ENCODE measurements at regions not wholly inside any gene's neighbourhood (a gene's known extent, or its start where the extent isn't known, plus 50 kb on each side); places are given as distances from the start of the nearest gene placed in this dataset.
"Not testable (repeated sequence)": the region's sequence is repeated elsewhere in the genome, so short reads cannot be mapped to it uniquely, and the experiment has no call there.

DNA sequence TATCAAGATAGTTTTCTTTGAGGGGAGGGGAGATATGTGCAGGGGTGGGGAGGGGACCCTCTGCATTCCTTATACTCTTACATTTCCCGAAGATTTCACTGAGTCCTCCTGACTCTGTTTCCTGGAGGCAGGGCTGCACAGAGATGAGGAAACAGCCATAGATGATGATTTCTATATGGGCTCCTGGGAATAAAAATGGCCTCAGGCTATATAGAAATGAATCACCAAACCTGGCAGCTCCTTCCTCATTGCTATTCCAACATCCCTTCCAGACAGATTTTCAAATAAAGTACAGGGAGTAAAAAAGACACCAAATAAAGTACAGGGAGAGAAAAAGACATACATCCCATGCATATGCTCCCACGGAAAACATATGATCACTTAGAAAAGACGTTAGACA is 474.8 kb upstream of the RAB6C start:
- DNase-seq: no peak
- H3K36me3 ChIP-seq: no peaks in the 10 kb centered on the region
- peaks cover 4% of the 10 kb centered on the region for H3K27me3 ChIP-seq (ENCODE audit: low read depth)
- no peak overlapping the region for H3K4me3 ChIP-seq
- H3K9me3 ChIP-seq (replicated peaks): peaks cover 7% of the 10 kb centered on the region
- no peaks in the 10 kb centered on the region for H3K4me1 ChIP-seq
- intact Hi-C loops (cut with micrococcal nuclease): no loop called here
- TF ChIP-seq, protein P1, sequence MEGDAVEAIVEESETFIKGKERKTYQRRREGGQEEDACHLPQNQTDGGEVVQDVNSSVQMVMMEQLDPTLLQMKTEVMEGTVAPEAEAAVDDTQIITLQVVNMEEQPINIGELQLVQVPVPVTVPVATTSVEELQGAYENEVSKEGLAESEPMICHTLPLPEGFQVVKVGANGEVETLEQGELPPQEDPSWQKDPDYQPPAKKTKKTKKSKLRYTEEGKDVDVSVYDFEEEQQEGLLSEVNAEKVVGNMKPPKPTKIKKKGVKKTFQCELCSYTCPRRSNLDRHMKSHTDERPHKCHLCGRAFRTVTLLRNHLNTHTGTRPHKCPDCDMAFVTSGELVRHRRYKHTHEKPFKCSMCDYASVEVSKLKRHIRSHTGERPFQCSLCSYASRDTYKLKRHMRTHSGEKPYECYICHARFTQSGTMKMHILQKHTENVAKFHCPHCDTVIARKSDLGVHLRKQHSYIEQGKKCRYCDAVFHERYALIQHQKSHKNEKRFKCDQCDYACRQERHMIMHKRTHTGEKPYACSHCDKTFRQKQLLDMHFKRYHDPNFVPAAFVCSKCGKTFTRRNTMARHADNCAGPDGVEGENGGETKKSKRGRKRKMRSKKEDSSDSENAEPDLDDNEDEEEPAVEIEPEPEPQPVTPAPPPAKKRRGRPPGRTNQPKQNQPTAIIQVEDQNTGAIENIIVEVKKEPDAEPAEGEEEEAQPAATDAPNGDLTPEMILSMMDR (IDR thresholded peaks at IDR 0.05; ENCODE audit: borderline replicate concordance): no peak
- H3K27ac ChIP-seq (replicated peaks): no peak overlapping the region

DNA sequence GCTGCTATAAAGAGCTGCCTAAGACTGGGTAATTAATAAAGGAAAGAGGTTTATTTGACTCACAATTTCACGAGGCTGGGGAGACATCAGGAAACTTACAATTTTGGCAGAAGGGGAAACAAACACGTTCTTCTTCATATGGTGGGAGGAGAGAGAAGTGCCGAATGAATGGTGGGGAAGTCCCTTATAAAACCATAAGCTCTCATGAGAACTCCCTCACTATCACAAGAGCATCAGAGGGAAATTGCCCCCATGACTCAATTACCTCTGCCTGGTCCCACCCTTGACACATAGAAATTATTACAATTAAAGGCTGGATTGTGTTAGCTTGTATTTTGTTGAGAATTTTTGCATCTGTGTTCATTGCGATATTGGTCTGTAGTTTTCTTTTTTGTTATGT is 460.5 kb upstream of the RAB6C start:
- Histone ChIP-seq H3K27ac (replicated peaks) (no peak overlapping the region), H3K4me1 (no peaks in the 10 kb centered on the region), H3K4me3 (no peak overlapping the region), H3K36me3 (no peaks in the 10 kb centered on the region), H3K27me3 (ENCODE audit: low read depth) (no peaks in the 10 kb centered on the region), H3K9me3 (replicated peaks) (peaks cover 31% of the 10 kb centered on the region)
- DNase-seq: no peak
- intact Hi-C loops (cut with micrococcal nuclease): no loop called here
- TF ChIP-seq, protein P1 (IDR thresholded peaks at IDR 0.05; ENCODE audit: borderline replicate concordance): no peak

DNA sequence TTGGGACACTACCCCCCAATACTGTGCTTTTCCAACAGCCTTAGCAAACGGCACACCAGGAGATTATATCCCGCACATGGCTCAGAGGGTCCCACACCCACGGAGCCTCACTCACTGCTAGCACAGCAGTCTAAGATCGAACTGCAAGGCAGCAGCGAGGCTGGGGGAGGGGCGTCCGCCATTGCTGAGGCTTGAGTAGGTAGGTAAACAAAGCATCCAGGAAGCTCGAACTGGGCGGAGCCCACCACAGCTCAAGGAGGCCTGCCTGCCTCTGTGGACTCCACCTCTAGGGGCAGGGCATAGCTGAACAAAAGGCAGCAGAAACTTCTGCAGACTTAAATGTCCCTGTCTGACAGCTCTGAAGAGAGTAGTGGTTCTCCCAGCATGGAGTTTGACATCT is 447.3 kb upstream of the RAB6C start:
- H3K9me3 ChIP-seq (replicated peaks): peaks cover 30% of the 10 kb centered on the region
- H3K4me1 ChIP-seq; DNase-seq; H3K36me3 ChIP-seq; H3K27me3 ChIP-seq (ENCODE audit: low read depth); H3K27ac ChIP-seq (replicated peaks); H3K4me3 ChIP-seq; intact Hi-C loops (cut with micrococcal nuclease): not testable (repeated sequence)

DNA sequence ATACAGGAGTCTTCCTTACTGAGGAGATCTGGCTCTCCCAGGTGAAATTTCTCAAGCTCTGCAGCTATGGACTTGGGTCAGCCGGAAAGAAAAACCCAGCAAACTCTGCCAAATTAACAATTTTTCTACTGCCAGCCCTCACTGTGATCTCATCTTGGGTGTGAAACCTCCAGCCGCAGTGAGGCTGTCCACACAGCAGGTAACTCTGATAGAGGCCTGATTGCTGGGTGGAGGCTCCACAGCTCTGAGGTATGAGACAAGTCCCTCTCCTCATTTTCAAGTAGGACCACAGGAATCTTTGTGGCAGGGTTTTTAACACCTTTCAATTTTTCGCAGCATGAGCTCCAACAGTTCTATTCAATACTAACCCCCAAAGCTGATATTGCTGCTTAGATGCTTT is 430.6 kb upstream of the RAB6C start:
- no peak for DNase-seq
- no peaks in the 10 kb centered on the region for H3K9me3 ChIP-seq (replicated peaks)
- no peak overlapping the region for H3K27ac ChIP-seq (replicated peaks)
- no peaks in the 10 kb centered on the region for H3K36me3 ChIP-seq
- H3K4me1 ChIP-seq: no peaks in the 10 kb centered on the region
- no peak overlapping the region for H3K4me3 ChIP-seq
- TF ChIP-seq, protein P1 (IDR thresholded peaks at IDR 0.05; ENCODE audit: borderline replicate concordance): no peak
- intact Hi-C loops (cut with micrococcal nuclease): no loop called here
- H3K27me3 ChIP-seq (ENCODE audit: low read depth): peaks cover 34% of the 10 kb centered on the region

DNA sequence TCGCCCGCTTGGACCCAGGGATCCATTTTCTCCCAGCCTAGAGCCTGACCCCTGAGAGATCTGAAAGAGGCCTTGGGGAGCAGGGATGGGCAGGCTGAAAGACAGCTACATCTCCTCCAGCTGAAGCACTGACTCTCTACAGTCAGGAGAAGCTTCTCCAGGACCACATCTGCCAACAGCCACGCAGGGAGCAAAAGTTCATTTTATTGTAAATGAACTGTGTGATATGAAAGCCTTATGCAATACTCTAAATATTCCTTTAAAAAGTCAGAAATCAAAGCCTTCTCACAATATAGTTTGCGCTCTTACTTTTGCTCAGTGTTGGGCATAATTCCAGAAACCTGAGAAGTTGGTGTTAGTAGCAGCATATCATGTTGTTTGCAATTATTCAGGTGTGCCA is 428.9 kb upstream of the RAB6C start:
- no peak for DNase-seq
- Histone ChIP-seq H3K4me3 (no peak overlapping the region), H3K9me3 (replicated peaks) (no peaks in the 10 kb centered on the region), H3K27me3 (ENCODE audit: low read depth) (peaks cover 34% of the 10 kb centered on the region), H3K4me1 (no peaks in the 10 kb centered on the region), H3K27ac (replicated peaks) (no peak overlapping the region), H3K36me3 (no peaks in the 10 kb centered on the region)
- intact Hi-C loops (cut with micrococcal nuclease): no loop called here
- TF ChIP-seq, protein P1 (IDR thresholded peaks at IDR 0.05; ENCODE audit: borderline replicate concordance): no peak

DNA sequence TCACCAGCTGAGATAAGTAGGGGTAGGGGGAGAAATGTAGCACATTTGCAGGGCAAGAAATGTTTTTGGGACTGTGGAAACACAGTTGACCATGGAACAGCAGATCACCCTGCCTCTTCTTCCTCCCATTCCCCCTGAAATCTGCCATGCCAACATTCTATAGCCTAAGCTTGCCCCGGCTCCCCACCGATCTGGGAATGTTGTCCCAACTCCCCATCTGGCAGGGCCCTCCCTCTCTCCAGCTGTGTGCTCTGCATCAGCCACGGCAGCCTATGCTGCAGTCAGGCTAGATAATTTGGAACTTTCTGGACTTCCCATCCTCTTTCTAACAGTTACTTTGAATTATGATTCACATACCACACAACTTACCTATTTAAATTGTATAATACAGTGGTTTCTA is 425.1 kb upstream of the RAB6C start:
- Histone ChIP-seq H3K4me1 (no peaks in the 10 kb centered on the region), H3K27ac (replicated peaks) (no peak overlapping the region), H3K36me3 (no peaks in the 10 kb centered on the region), H3K4me3 (no peak overlapping the region), H3K27me3 (ENCODE audit: low read depth) (peaks cover 13% of the 10 kb centered on the region), H3K9me3 (replicated peaks) (peaks cover under 1% of the 10 kb centered on the region)
- no peak for DNase-seq
- TF ChIP-seq, protein P1 (IDR thresholded peaks at IDR 0.05; ENCODE audit: borderline replicate concordance): no peak
- intact Hi-C loops (cut with micrococcal nuclease): no loop called here

All from left ventricle myocardium inferior (tissue), 1 donor.